ENCODE measurements at regions not wholly inside any gene's neighbourhood (a gene's known extent, or its start where the extent isn't known, plus 50 kb on each side); places are given as distances from the start of the nearest gene placed in this dataset.
"Not testable (repeated sequence)": the region's sequence is repeated elsewhere in the genome, so short reads cannot be mapped to it uniquely, and the experiment has no call there.

DNA sequence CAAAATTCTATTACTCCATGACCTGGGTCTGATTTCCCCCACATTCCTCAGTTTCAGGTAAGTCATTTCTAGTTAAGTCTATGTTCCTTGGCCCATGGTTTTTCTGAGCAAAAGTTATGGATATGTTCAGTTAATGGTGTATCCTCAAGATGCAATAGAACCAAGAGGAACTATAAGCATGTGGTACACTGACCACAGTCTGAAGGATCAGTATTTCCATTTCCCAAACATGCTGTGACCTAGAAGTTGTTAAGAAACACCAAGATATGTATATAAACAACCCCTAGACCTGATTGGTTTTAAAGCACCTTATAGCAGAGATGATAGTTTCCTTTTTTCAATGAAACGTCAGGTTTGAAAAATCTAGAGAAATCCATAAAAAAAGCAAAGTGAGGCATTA, 94.2 kb upstream of the ABCB5 start:
- DNase-seq: no peak

GRCh38 chr7:20529260-20529659, 86.2 kb upstream of the ABCB5 start:
- DNase-seq: no peak

GRCh38 chr7:20532890-20533289, 82.6 kb upstream of the ABCB5 start:
- no peak for DNase-seq

DNA sequence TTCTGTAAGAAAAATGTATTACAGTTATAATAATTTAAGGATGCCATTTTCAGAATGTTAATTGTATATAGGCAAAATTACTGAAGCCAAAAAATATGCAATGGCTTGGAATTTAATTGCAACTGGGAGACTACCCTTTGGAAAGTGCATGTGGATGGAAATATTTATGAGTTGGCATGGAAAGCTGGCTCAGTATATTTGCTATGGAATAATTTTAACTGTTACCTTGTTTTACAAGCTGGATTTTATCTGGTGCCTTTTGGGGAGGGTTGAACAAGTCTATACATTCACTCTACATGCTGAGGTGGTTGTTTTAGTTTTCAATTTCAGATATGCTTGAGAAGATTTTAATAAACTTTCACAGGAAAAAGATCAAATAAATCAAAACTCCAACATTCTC, 80.9 kb upstream of the ABCB5 start:
- DNase-seq: no peak

- no peak for DNase-seq
Measured at GRCh38 chr7:20535541-20535940, 79.9 kb upstream of the ABCB5 start.

- DNase-seq: peak; percentile 15
Measured at GRCh38 chr7:20539201-20539600, 76.3 kb upstream of the ABCB5 start.

DNA sequence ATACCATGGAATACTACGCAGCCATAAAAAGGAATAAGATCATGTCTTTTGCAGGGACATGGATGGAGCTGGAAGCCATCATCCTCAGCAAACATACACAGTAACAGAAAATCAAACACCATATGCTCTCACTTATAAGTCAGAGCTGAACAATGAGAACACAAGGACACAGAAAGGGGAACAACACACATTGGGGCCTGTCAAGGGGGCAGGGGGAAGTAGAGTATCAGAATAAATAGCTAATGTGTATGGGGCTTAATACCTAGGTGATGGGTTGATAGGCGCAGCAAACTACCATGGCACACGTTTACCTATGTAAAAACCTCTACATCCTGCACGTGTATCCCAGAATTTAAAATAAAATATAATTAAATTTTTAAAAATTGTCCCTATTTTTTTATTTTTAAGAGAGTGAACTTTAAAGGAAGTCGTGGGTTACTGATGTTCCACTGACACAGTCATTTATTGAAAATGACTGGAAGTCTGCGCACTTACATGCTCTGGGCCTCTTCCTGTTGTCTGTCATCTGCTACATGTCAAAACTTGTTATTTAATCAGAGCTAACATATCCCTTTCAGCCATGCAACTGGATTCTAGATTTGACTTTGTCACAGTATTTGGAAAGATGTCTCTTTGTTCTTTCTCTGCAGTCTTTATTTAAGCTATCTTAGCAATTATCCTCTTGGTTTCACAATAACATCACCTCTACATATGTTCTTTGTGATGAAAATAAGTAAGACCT, 73.7 kb upstream of the ABCB5 start:
- DNase-seq: no peak

DNA sequence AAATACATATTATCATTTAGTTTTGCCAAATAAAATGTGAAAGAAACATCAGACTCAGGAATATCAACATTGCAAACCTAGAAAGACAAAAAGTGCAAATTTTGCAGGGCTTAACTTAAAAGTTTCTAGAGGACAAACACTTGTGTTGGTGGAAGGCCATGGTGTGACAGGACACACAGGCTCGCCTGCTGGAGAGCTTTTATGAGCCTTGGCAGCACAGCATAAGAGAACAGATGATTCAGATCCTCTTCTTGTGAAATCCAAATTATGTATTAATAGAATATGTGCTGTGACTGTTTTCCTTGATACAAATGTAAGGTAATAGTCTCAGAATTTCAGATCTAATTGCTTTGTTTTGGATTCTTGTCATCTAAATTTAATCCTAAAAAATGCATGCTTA, 72.9 kb upstream of the ABCB5 start:
- DNase-seq: no peak

DNA sequence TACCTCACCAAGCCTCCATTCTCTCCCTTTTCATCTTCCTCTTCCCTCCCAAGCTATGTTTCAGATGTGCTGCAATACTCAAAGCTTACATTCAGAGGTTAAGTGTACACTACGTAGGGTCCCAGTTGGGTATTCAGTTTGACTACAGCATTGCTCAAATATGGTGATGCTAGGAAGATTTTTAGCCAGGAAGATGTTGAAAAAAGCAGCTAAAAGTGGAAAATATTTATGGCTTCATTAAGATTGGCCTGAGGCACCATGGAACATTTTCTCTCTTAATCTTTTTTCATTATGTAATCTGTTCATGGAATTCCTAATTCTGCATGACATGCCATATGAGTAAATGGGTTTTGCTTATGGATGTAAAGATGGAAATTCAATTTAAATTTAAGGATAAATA, 72.0 kb upstream of the ABCB5 start:
- no peak for DNase-seq

GRCh38 chr7:20545016-20545415, 70.5 kb upstream of the ABCB5 start:
- DNase-seq: no peak

DNA sequence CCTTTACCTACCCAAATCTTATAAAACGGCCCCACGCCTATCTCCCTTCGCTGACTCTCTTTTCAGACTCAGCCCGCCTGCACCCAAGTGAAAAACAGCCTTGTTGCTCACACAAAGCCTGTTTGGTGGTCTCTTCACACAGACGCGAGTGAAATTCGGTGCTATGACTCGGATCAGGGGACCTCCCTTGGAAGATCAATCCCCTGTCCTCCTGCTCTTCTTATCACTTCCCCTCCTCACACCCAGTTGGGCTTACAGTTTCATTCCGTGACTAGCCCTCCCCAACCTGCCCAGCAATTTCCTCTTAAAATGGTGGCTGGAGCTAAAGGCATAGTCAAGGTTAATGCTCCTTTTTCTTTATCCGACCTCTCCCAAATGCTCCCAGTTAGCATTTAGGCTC, 68.5 kb upstream of the ABCB5 start:
- DNase-seq: not testable (repeated sequence)

GRCh38 chr7:20554072-20554471, 61.4 kb upstream of the ABCB5 start:
- no peak for DNase-seq

- DNase-seq: no peak
Measured at GRCh38 chr7:20556091-20556490, 59.4 kb upstream of the ABCB5 start.

DNA sequence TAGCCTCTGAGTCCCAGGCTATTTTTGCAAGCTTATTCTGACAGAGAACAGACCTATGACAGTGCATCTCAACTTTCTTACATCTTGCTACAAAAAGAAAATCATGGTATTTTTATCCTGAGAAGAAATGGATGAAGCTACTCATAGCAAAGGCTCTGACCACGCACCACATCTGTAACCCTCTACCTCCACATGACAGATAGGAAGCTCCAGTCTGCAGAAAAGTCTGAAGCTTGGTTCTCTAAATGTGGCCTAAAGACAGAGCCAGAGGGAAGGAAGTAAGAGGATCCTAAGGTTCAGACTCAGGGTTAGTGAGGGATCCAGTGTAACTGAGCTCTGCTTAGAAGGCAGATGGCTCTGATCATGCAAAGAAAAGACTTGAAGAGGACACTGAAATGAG, 58.4 kb upstream of the ABCB5 start:
- no peak for DNase-seq

- DNase-seq: no peak
Measured at GRCh38 chr7:20558963-20559716, 56.3 kb upstream of the ABCB5 start.

GRCh38 chr7:20559883-20560282, 55.6 kb upstream of the ABCB5 start:
- no peak for DNase-seq

GRCh38 chr7:20560325-20561180, 54.9 kb upstream of the ABCB5 start:
- no peak for DNase-seq

- no peak for DNase-seq
Measured at GRCh38 chr7:20561466-20561865, 54.0 kb upstream of the ABCB5 start.

GRCh38 chr7:20561908-20562307, 53.6 kb upstream of the ABCB5 start:
- no peak for DNase-seq

GRCh38 chr7:20562461-20562860, 53.0 kb upstream of the ABCB5 start:
- DNase-seq: no peak

Measured in MV-4-11 (cell line).